Keratinocyte (primary cell): ENCODE measurements at regions not wholly inside any gene's neighbourhood (a gene's known extent, or its start where the extent isn't known, plus 50 kb on each side); places are given as distances from the start of the nearest gene placed in this dataset.
"Not testable (repeated sequence)": the region's sequence is repeated elsewhere in the genome, so short reads cannot be mapped to it uniquely, and the experiment has no call there.

Source experiments
- DNase-seq: peaks from one replicate; pipeline ENCODE4 v3.0.0-alpha.2; 2011; ENCODE audit warnings: low read depth, missing footprints, low spot score
- FAIRE-seq: peaks from 2 replicates; lab custom pipeline; 2011; peaks lifted over from hg19 to GRCh38; lab: Jason Lieb, UNC
- H2AFZ ChIP-seq: 2 replicates; pipeline ENCODE4 v1.6.0; 2012; ENCODE audit warnings: low read length, control low read depth, inconsistent platforms; ENCODE audit not compliant: control insufficient read depth
- H3K27ac ChIP-seq: 2 replicates; pipeline ENCODE4 v1.5.1; 2011; ENCODE audit warnings: low read length; ENCODE audit not compliant: control insufficient read depth, insufficient read depth
- H3K27me3 ChIP-seq: 3 replicates; pipeline ENCODE4 v1.6.0; 2011; ENCODE audit warnings: low read length; ENCODE audit not compliant: control insufficient read depth, insufficient read depth; ENCODE audit errors: extremely low read depth
- H3K36me3 ChIP-seq, 2 experiments: 2 replicates in 1 of 2; 3 replicates in 1 of 2; pipeline ENCODE4 v1.5.1; 2011; ENCODE audit warnings: low read length in 2 of 2, mild to moderate bottlenecking in 1 of 2; ENCODE audit not compliant: control insufficient read depth in 2 of 2, insufficient read depth in 2 of 2; ENCODE audit errors: extremely low read depth in 1 of 2
- H3K4me1 ChIP-seq: 3 replicates; pipeline ENCODE4 v1.5.1; 2011; ENCODE audit warnings: low read length; ENCODE audit not compliant: control insufficient read depth, insufficient read depth; ENCODE audit errors: extremely low read depth
- H3K4me2 ChIP-seq: 3 replicates; pipeline ENCODE4 v1.6.0; 2011; ENCODE audit warnings: low read depth, low read length; ENCODE audit not compliant: control insufficient read depth, insufficient read depth; ENCODE audit errors: extremely low read depth
- H3K4me3 ChIP-seq, 3 experiments: fragments of 200-600 bp in 1 of 3; sonication (generic) in 1 of 3; 2 replicates in 2 of 3; 3 replicates in 1 of 3; pipeline ENCODE4 v1.5.1; 2011 to 2016; ENCODE audit warnings: low read length in 3 of 3, mild to moderate bottlenecking in 3 of 3, control low read depth in 2 of 3, inconsistent platforms in 1 of 3, low read depth in 1 of 3, mixed read lengths in 1 of 3, mixed run types in 1 of 3, moderate library complexity in 1 of 3; ENCODE audit not compliant: control insufficient read depth in 2 of 3, insufficient read depth in 2 of 3; ENCODE audit errors: extremely low read depth in 1 of 3
- H3K79me2 ChIP-seq: 2 replicates; pipeline ENCODE4 v1.6.0; 2012; ENCODE audit warnings: low read length; ENCODE audit not compliant: control insufficient read depth, insufficient read depth
- H3K9ac ChIP-seq: 3 replicates; pipeline ENCODE4 v1.6.0; 2011; ENCODE audit warnings: low read length; ENCODE audit not compliant: control insufficient read depth, insufficient read depth; ENCODE audit errors: extremely low read depth
- H3K9me1 ChIP-seq: 3 replicates; pipeline ENCODE4 v1.6.0; 2011; ENCODE audit warnings: low read length; ENCODE audit not compliant: control insufficient read depth, insufficient read depth; ENCODE audit errors: extremely low read depth
- H3K9me3 ChIP-seq: 2 replicates; pipeline ENCODE4 v1.5.1; 2012; ENCODE audit warnings: low read depth, low read length; ENCODE audit not compliant: control insufficient read depth
- H4K20me1 ChIP-seq: 3 replicates; pipeline ENCODE4 v1.6.0; 2011; ENCODE audit warnings: low read length; ENCODE audit not compliant: control insufficient read depth, insufficient read depth; ENCODE audit errors: extremely low read depth
- EZH2 ChIP-seq: IDR thresholded peaks from one replicate; pipeline ENCODE4 v1.6.1; 2012; ENCODE audit warnings: inconsistent platforms, mild to moderate bottlenecking, low read length, moderate library complexity
- dilution Hi-C: fragments of 300-500 bp; cut with MboI; formaldehyde crosslinking; loops from one replicate; pipeline ENCODE4 v1.7.0; 2020; ENCODE audit warnings: low sequenced_read_pairs; ENCODE audit not compliant: extremely low pct_ligation_motif_present
- TF ChIP-seq, protein P1 (sequence below), 3 experiments: IDR thresholded peaks in 1 of 3; conservative IDR thresholded peaks in 1 of 3; optimal IDR thresholded peaks in 1 of 3; 2 replicates in 2 of 3; 3 replicates in 1 of 3; pipeline versions ENCODE3 to v1.5.1; 2011; ENCODE audit warnings: low read length in 3 of 3, mild to moderate bottlenecking in 3 of 3, moderate library complexity in 2 of 3, control low read depth in 1 of 3, inconsistent platforms in 1 of 3; ENCODE audit not compliant: insufficient read depth in 2 of 3; ENCODE audit errors: extremely low read depth in 1 of 3

DNA sequence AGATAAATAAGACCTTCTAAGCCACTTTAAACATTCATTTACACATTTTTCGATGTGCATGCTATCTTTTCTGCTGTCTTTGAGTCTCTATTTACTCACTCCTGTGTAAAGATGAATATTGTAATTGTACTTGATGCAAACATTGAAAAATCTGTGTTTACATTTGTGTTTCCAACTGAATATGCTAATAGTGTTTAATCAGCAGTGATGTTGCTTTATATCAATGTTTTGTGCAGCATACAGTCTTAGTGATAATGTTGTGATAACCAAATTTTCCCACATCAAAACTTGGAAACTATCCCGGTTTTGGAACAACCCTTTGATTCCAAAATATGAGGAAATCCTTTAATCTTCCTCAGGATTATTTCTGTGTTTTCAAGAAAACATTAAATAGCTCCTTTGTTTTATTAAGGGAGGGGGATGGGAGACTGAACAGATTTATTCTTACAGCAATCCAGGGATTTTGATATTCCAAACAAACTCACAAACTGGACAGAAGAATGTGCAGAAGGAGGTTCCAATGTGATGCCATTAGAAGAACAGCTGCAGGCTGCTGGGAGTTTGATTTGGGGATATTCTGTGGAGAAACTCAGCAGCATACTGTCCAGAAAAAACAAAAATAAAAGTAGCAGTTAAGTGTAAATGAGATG is 248.0 kb downstream of the S1PR1 start:
- dilution Hi-C loops, result no loop called here
- H3K36me3 ChIP-seq, result no peaks in the 10 kb centered on the region
- H2AFZ ChIP-seq, result no peak overlapping the region
- DNase-seq (no peak), FAIRE-seq (no peak)
- H3K79me2 ChIP-seq, result no peaks in the 10 kb centered on the region
- H3K4me3 ChIP-seq, result no peak overlapping the region
- H3K4me2 ChIP-seq, result no peak overlapping the region
- no peaks in the 10 kb centered on the region for H4K20me1 ChIP-seq
- no peaks in the 10 kb centered on the region for H3K4me1 ChIP-seq
- H3K27me3 ChIP-seq, result no peaks in the 10 kb centered on the region
- no peaks in the 10 kb centered on the region for H3K9me3 ChIP-seq
- H3K9ac ChIP-seq, result no peak overlapping the region
- no peak overlapping the region for H3K27ac ChIP-seq
- TF ChIP-seq, protein P1, sequence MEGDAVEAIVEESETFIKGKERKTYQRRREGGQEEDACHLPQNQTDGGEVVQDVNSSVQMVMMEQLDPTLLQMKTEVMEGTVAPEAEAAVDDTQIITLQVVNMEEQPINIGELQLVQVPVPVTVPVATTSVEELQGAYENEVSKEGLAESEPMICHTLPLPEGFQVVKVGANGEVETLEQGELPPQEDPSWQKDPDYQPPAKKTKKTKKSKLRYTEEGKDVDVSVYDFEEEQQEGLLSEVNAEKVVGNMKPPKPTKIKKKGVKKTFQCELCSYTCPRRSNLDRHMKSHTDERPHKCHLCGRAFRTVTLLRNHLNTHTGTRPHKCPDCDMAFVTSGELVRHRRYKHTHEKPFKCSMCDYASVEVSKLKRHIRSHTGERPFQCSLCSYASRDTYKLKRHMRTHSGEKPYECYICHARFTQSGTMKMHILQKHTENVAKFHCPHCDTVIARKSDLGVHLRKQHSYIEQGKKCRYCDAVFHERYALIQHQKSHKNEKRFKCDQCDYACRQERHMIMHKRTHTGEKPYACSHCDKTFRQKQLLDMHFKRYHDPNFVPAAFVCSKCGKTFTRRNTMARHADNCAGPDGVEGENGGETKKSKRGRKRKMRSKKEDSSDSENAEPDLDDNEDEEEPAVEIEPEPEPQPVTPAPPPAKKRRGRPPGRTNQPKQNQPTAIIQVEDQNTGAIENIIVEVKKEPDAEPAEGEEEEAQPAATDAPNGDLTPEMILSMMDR (optimal IDR thresholded peaks at IDR 0.05 in 1 of 3, IDR thresholded peaks at IDR 0.05 in 1 of 3, conservative IDR thresholded peaks at IDR 0.05 in 1 of 3; ENCODE audit: extremely low read depth in 1 of 3, insufficient read depth in 2 of 3, low read length in 3 of 3), result no peak
- no peak for TF ChIP-seq EZH2
- H3K9me1 ChIP-seq, result no peaks in the 10 kb centered on the region

DNA sequence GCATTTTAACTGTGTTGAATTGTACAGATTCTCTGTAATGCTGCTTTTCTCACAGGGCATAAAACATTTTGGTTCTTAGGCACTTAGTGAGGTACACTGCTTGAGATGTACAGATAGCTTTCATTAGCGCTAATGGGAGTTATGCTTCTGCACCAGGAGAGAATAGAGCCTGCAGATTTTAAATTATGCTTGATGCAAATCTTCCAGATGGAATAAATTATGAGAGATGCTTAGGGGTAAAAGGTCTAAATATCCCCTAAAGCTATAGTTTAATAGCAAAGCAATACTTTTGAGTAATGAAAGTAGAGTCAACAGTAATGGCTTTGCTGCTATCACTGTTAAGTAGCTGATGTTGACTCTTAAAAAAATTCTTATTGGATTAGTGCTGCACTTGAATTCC is 248.9 kb downstream of the S1PR1 start:
- H3K4me2 ChIP-seq, result no peak overlapping the region
- H3K36me3 ChIP-seq, result no peaks in the 10 kb centered on the region
- no peaks in the 10 kb centered on the region for H4K20me1 ChIP-seq
- no peak for DNase-seq
- dilution Hi-C loops, result no loop called here
- H3K79me2 ChIP-seq, result no peaks in the 10 kb centered on the region
- no peak for FAIRE-seq
- no peaks in the 10 kb centered on the region for H3K4me1 ChIP-seq
- H3K9ac ChIP-seq, result no peak overlapping the region
- no peak overlapping the region for H3K4me3 ChIP-seq
- no peaks in the 10 kb centered on the region for H3K27me3 ChIP-seq
- no peak overlapping the region for H3K27ac ChIP-seq
- H3K9me1 ChIP-seq, result no peaks in the 10 kb centered on the region
- TF ChIP-seq, protein P1 (optimal IDR thresholded peaks at IDR 0.05 in 1 of 3, IDR thresholded peaks at IDR 0.05 in 1 of 3, conservative IDR thresholded peaks at IDR 0.05 in 1 of 3; ENCODE audit: extremely low read depth in 1 of 3, insufficient read depth in 2 of 3, low read length in 3 of 3), result no peak
- TF ChIP-seq EZH2, result no peak
- H2AFZ ChIP-seq, result no peak overlapping the region
- H3K9me3 ChIP-seq, result no peaks in the 10 kb centered on the region

DNA sequence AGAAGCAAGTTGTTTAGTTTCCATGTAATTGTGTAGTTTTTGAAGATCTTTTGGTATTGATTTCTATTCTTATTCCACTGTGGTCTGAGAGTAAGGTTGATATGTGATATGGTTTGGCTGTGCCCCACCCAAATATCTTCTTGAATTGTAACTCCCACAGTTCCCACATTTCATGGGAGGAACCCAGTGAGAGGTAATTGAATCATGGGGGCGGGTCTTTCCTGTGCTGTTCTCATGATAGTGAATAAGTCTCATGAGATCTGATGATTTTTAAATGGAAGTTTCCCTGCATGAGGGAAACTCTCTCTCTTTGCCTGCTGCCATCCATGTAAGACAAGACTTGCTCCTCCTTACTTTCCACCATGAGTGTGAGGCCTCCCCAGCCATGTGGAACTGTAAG is 255.3 kb downstream of the S1PR1 start:
- dilution Hi-C loops, H3K9ac ChIP-seq, H3K9me1 ChIP-seq, H3K27ac ChIP-seq, DNase-seq, H3K9me3 ChIP-seq, H4K20me1 ChIP-seq, H2AFZ ChIP-seq, FAIRE-seq, H3K4me1 ChIP-seq, H3K27me3 ChIP-seq, H3K4me3 ChIP-seq, H3K36me3 ChIP-seq, H3K4me2 ChIP-seq, H3K79me2 ChIP-seq: not testable (repeated sequence)

DNA sequence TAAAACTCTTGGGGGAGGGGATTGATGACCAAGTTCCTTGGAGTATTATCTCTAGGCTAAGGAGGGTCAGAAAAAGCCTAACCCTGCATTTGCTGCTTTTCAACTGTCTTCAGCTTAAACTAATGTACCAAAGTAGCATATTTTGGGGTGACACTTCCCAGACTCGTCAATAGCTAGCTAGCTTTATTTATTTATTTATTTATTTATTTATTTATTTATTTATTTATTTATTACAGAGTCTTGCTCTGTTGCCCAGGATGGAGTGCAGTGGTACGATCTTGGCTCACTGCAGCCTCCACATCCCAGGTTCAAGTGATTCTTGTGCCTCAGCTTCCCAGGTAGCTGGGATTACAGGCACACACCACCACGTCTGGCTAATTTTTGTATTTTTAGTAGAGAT is 257.1 kb downstream of the S1PR1 start:
- H3K9me3 ChIP-seq, H3K4me3 ChIP-seq, H3K27me3 ChIP-seq, H3K9me1 ChIP-seq, dilution Hi-C loops, H3K79me2 ChIP-seq, H2AFZ ChIP-seq, H4K20me1 ChIP-seq, H3K4me1 ChIP-seq, H3K9ac ChIP-seq, H3K27ac ChIP-seq, DNase-seq, FAIRE-seq, H3K4me2 ChIP-seq, H3K36me3 ChIP-seq: not testable (repeated sequence)
